ENCODE measurements at regions not wholly inside any gene's neighbourhood (a gene's known extent, or its start where the extent isn't known, plus 50 kb on each side); places are given as distances from the start of the nearest gene placed in this dataset.
"Not testable (repeated sequence)": the region's sequence is repeated elsewhere in the genome, so short reads cannot be mapped to it uniquely, and the experiment has no call there.

GRCh38 chr7:6955385-6955784 lies 129.3 kb upstream of the CCZ1B start:
- not testable (repeated sequence) for TF ChIP-seq CTCF (conservative IDR thresholded peaks at IDR 0.05 in 1 of 2, IDR thresholded peaks at IDR 0.05 in 1 of 2; ENCODE audit: low read depth in 1 of 2, low read length in 2 of 2); EZH2 (IDR thresholded peaks at IDR 0.05; ENCODE audit: low read length, missing control alignments)

All from fibroblast of lung (primary cell).